ENCODE measurements at regions not wholly inside any gene's neighbourhood (a gene's known extent, or its start where the extent isn't known, plus 50 kb on each side); places are given as distances from the start of the nearest gene placed in this dataset.

DNA sequence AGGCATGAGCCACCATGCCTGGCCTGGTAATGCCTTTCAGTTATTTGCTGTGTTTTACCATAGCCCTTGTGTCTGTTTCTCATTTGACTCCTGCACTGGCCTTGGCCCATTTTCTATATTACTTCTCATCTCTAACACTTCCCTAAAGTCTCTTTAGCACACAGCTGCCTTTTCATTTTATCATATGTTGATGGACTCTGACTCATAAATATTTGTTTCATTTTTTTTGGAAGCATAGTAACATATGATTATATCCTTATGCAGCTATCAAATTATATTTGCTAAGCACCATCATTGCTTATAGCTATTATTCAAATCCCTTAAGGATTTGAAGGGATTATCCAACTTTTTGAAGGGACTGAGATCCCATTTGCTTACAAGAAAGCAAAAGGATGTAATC is 320.3 kb downstream of the GPD2 start:
- TF ChIP-seq, protein P1, sequence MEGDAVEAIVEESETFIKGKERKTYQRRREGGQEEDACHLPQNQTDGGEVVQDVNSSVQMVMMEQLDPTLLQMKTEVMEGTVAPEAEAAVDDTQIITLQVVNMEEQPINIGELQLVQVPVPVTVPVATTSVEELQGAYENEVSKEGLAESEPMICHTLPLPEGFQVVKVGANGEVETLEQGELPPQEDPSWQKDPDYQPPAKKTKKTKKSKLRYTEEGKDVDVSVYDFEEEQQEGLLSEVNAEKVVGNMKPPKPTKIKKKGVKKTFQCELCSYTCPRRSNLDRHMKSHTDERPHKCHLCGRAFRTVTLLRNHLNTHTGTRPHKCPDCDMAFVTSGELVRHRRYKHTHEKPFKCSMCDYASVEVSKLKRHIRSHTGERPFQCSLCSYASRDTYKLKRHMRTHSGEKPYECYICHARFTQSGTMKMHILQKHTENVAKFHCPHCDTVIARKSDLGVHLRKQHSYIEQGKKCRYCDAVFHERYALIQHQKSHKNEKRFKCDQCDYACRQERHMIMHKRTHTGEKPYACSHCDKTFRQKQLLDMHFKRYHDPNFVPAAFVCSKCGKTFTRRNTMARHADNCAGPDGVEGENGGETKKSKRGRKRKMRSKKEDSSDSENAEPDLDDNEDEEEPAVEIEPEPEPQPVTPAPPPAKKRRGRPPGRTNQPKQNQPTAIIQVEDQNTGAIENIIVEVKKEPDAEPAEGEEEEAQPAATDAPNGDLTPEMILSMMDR (IDR thresholded peaks at IDR 0.05; ENCODE audit: low read depth, low read length, poor library complexity, severe bottlenecking) = no peak
- no peak for TF ChIP-seq EZH2phosphoT487 (IDR thresholded peaks at IDR 0.05; ENCODE audit: borderline replicate concordance, low read length)

Data from DOHH2 (cell line).